ENCODE measurements at regions not wholly inside any gene's neighbourhood (a gene's known extent, or its start where the extent isn't known, plus 50 kb on each side); places are given as distances from the start of the nearest gene placed in this dataset.

GRCh38 chr5:4137781-4138180 is 542.1 kb downstream of the IRX1 start:
- DNase-seq = peak; percentile 73

GRCh38 chr5:4142842-4143241 is 547.2 kb downstream of the IRX1 start:
- DNase-seq = peak; percentile 5

GRCh38 chr5:4144411-4145007 is 548.9 kb downstream of the IRX1 start:
- DNase-seq = peak; percentile 73

- DNase-seq = no peak
Observed at GRCh38 chr5:4145511-4145910, 549.9 kb downstream of the IRX1 start.

GRCh38 chr5:4148009-4148408 is 552.4 kb downstream of the IRX1 start:
- no peak for DNase-seq

GRCh38 chr5:4150067-4150466 is 554.4 kb downstream of the IRX1 start:
- no peak for DNase-seq

- DNase-seq = no peak
Observed at GRCh38 chr5:4156153-4156552, 560.5 kb downstream of the IRX1 start.

GRCh38 chr5:4156889-4157288 is 561.3 kb downstream of the IRX1 start:
- peak; percentile 57 for DNase-seq

GRCh38 chr5:4158750-4159447 is 563.3 kb downstream of the IRX1 start:
- DNase-seq = no peak

GRCh38 chr5:4159681-4160080 is 564.0 kb downstream of the IRX1 start:
- peak; percentile 8 for DNase-seq

GRCh38 chr5:4164167-4164566 is 568.5 kb downstream of the IRX1 start:
- no peak for DNase-seq

GRCh38 chr5:4180703-4181102 is 585.1 kb downstream of the IRX1 start:
- DNase-seq = no peak

GRCh38 chr5:4182144-4182543 is 586.5 kb downstream of the IRX1 start:
- DNase-seq = no peak

GRCh38 chr5:4185127-4185526 is 589.5 kb downstream of the IRX1 start:
- DNase-seq = no peak

GRCh38 chr5:4188704-4189103 is 593.1 kb downstream of the IRX1 start:
- DNase-seq = no peak

- no peak for DNase-seq
Observed at GRCh38 chr5:4189317-4189716, 593.7 kb downstream of the IRX1 start.

GRCh38 chr5:4191041-4191440 is 595.4 kb downstream of the IRX1 start:
- no peak for DNase-seq

- DNase-seq = no peak
Observed at GRCh38 chr5:4191703-4192102, 596.1 kb downstream of the IRX1 start.

- no peak for DNase-seq
Observed at GRCh38 chr5:4192111-4192510, 596.5 kb downstream of the IRX1 start.

- no peak for DNase-seq
Observed at GRCh38 chr5:4196744-4197143, 601.1 kb downstream of the IRX1 start.

- DNase-seq = no peak
Observed at GRCh38 chr5:4197151-4197550, 601.5 kb downstream of the IRX1 start.

- DNase-seq = no peak
Observed at GRCh38 chr5:4198461-4198860, 602.8 kb downstream of the IRX1 start.

GRCh38 chr5:4199049-4199841 is 603.6 kb downstream of the IRX1 start:
- DNase-seq = no peak

- DNase-seq = no peak
Observed at GRCh38 chr5:4203146-4203545, 607.5 kb downstream of the IRX1 start.
